ENCODE measurements at regions not wholly inside any gene's neighbourhood (a gene's known extent, or its start where the extent isn't known, plus 50 kb on each side); places are given as distances from the start of the nearest gene placed in this dataset.

DNA sequence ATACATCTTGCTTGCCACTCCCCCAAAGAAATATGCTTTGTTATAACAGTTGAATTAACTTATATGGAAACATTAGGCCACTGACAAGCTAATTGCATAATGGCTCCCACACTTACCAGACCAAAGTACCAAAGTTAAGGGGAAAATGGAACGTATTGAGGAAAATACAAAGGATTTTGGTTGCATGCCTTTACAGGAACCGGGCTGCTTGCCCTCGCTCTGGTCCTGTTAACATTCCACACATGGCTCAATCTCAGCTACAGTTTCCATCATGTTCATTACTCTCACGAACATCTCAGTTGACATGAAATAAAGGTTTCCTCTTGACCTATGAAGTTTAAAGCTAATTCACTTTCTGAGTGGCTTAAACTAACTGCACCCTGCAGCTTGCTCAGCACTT, 220.7 kb upstream of the RXFP2 start:
- H3K27me3 ChIP-seq (ENCODE audit: control insufficient read depth, low read length), result peaks cover 12% of the 10 kb centered on the region
- H4K20me1 ChIP-seq (ENCODE audit: control insufficient read depth, insufficient read depth, low read depth, low read length), result no peaks in the 10 kb centered on the region
- no peaks in the 10 kb centered on the region for H3F3A ChIP-seq (ENCODE audit: control insufficient read depth, insufficient read depth)
- H3K4me3 ChIP-seq (ENCODE audit: low read length), result no peak overlapping the region
- H3K79me2 ChIP-seq (ENCODE audit: control insufficient read depth, low read length), result no peaks in the 10 kb centered on the region
- H3K27ac ChIP-seq (ENCODE audit: low read depth, low read length), result no peak overlapping the region
- H3K9me2 ChIP-seq (replicated peaks; ENCODE audit: control insufficient read depth, low read length), result no peaks in the 10 kb centered on the region
- no peak overlapping the region for H3K4me2 ChIP-seq (ENCODE audit: low read length)
- no peaks in the 10 kb centered on the region for H3K4me1 ChIP-seq (ENCODE audit: control insufficient read depth, low read length)
- no peaks in the 10 kb centered on the region for H3K36me3 ChIP-seq (ENCODE audit: control insufficient read depth, low read length)
- H3K9me3 ChIP-seq (ENCODE audit: control insufficient read depth, insufficient read depth, low read length), result no peaks in the 10 kb centered on the region
- TF ChIP-seq, protein P1, sequence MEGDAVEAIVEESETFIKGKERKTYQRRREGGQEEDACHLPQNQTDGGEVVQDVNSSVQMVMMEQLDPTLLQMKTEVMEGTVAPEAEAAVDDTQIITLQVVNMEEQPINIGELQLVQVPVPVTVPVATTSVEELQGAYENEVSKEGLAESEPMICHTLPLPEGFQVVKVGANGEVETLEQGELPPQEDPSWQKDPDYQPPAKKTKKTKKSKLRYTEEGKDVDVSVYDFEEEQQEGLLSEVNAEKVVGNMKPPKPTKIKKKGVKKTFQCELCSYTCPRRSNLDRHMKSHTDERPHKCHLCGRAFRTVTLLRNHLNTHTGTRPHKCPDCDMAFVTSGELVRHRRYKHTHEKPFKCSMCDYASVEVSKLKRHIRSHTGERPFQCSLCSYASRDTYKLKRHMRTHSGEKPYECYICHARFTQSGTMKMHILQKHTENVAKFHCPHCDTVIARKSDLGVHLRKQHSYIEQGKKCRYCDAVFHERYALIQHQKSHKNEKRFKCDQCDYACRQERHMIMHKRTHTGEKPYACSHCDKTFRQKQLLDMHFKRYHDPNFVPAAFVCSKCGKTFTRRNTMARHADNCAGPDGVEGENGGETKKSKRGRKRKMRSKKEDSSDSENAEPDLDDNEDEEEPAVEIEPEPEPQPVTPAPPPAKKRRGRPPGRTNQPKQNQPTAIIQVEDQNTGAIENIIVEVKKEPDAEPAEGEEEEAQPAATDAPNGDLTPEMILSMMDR (IDR thresholded peaks at IDR 0.05; ENCODE audit: low read depth, low read length, poor library complexity, severe bottlenecking), result no peak
- no peak for TF ChIP-seq EZH2phosphoT487 (IDR thresholded peaks at IDR 0.05; ENCODE audit: borderline replicate concordance, low read length)

DNA sequence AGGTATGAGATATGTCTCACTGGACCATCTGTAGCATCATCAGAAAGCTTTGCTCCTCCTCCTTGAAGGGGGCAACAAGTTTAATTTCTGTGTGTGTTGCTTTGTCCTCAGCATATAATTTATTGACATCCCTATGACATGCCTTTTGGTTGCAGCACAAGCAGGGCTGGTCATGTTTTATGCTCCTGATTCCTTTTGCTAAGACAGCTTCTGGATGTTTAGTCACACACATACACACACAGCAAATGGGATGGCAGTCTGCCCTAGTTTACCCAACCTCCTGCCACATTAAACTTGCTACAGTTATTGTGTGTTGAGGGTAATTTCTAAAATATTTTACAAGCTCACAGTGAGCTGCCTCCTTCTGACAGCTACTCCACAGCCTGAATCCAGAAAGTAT, 217.9 kb upstream of the RXFP2 start:
- no peak overlapping the region for H3K4me3 ChIP-seq (ENCODE audit: low read length)
- H3K4me2 ChIP-seq (ENCODE audit: low read length), result no peak overlapping the region
- H3K4me1 ChIP-seq (ENCODE audit: control insufficient read depth, low read length), result no peaks in the 10 kb centered on the region
- no peak overlapping the region for H3K27ac ChIP-seq (ENCODE audit: low read depth, low read length)
- no peaks in the 10 kb centered on the region for H3K9me2 ChIP-seq (replicated peaks; ENCODE audit: control insufficient read depth, low read length)
- H4K20me1 ChIP-seq (ENCODE audit: control insufficient read depth, insufficient read depth, low read depth, low read length), result no peaks in the 10 kb centered on the region
- H3F3A ChIP-seq (ENCODE audit: control insufficient read depth, insufficient read depth), result no peaks in the 10 kb centered on the region
- no peaks in the 10 kb centered on the region for H3K79me2 ChIP-seq (ENCODE audit: control insufficient read depth, low read length)
- H3K36me3 ChIP-seq (ENCODE audit: control insufficient read depth, low read length), result no peaks in the 10 kb centered on the region
- peaks cover 12% of the 10 kb centered on the region for H3K27me3 ChIP-seq (ENCODE audit: control insufficient read depth, low read length)
- TF ChIP-seq, protein P1 (IDR thresholded peaks at IDR 0.05; ENCODE audit: low read depth, low read length, poor library complexity, severe bottlenecking), result no peak
- TF ChIP-seq EZH2phosphoT487 (IDR thresholded peaks at IDR 0.05; ENCODE audit: borderline replicate concordance, low read length), result no peak
- no peaks in the 10 kb centered on the region for H3K9me3 ChIP-seq (ENCODE audit: control insufficient read depth, insufficient read depth, low read length)

DNA sequence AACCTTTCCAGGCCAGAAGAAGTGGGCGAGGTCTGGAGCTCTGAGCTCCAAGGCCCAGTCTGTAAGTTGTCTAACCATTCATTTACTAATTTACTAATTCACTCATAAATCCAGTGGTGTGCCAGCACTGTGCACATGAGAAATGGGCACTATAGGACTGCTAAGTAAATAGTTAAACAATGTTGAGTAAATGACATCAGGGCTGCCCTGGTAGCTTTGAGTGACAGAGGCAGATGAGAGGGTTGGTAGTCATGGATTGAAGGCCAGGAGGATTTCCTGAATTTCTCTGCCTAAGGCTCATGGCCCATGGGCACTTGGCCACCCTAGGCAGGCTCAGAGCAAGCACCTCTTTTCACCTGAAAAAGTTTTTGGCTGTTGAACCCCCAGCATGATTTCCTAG, 216.9 kb upstream of the RXFP2 start:
- no peaks in the 10 kb centered on the region for H3K9me3 ChIP-seq (ENCODE audit: control insufficient read depth, insufficient read depth, low read length)
- TF ChIP-seq, protein P1 (IDR thresholded peaks at IDR 0.05; ENCODE audit: low read depth, low read length, poor library complexity, severe bottlenecking), result no peak
- no peak for TF ChIP-seq EZH2phosphoT487 (IDR thresholded peaks at IDR 0.05; ENCODE audit: borderline replicate concordance, low read length)
- H3K36me3 ChIP-seq (ENCODE audit: control insufficient read depth, low read length), result no peaks in the 10 kb centered on the region

DNA sequence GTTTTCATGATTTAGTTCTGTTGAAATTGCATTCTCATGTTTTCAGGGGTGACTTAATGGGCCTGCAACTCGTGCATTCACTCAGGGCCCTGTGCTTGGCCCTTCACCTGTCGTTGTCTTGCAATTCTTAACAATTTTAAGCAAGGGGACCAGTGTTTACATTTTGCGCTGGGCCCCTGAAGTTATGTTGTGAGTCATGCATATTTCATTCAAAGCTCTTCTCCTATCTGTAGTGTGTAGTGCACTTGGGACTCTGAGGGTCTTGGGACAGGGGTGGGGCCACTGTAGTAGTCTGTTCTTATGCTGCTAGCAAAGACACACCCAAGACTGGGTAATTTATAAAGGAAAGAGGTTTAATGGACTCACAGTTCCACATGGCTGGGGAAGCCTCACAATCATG, 211.2 kb upstream of the RXFP2 start:
- no peaks in the 10 kb centered on the region for H3K9me2 ChIP-seq (replicated peaks; ENCODE audit: control insufficient read depth, low read length)
- H3K79me2 ChIP-seq (ENCODE audit: control insufficient read depth, low read length), result no peaks in the 10 kb centered on the region
- H3K4me2 ChIP-seq (ENCODE audit: low read length), result no peak overlapping the region
- H3K27ac ChIP-seq (ENCODE audit: low read depth, low read length), result no peak overlapping the region
- no peaks in the 10 kb centered on the region for H3K4me1 ChIP-seq (ENCODE audit: control insufficient read depth, low read length)
- H3F3A ChIP-seq (ENCODE audit: control insufficient read depth, insufficient read depth), result no peaks in the 10 kb centered on the region
- no peak overlapping the region for H3K4me3 ChIP-seq (ENCODE audit: low read length)
- no peaks in the 10 kb centered on the region for H4K20me1 ChIP-seq (ENCODE audit: control insufficient read depth, insufficient read depth, low read depth, low read length)
- H3K9me3 ChIP-seq (ENCODE audit: control insufficient read depth, insufficient read depth, low read length), result no peaks in the 10 kb centered on the region
- TF ChIP-seq, protein P1 (IDR thresholded peaks at IDR 0.05; ENCODE audit: low read depth, low read length, poor library complexity, severe bottlenecking), result no peak
- no peak for TF ChIP-seq EZH2phosphoT487 (IDR thresholded peaks at IDR 0.05; ENCODE audit: borderline replicate concordance, low read length)
- peaks cover 5% of the 10 kb centered on the region; the same call in 1 of the 2 replicates for H3K27me3 ChIP-seq (ENCODE audit: control insufficient read depth, low read length)
- no peaks in the 10 kb centered on the region for H3K36me3 ChIP-seq (ENCODE audit: control insufficient read depth, low read length)

More for the DNA sequence above, 216.9 kb upstream of the RXFP2 start:
- H3K27me3 ChIP-seq (ENCODE audit: control insufficient read depth, low read length), result peaks cover 12% of the 10 kb centered on the region
- H3K9me2 ChIP-seq (replicated peaks; ENCODE audit: control insufficient read depth, low read length), result no peaks in the 10 kb centered on the region
- no peak overlapping the region for H3K27ac ChIP-seq (ENCODE audit: low read depth, low read length)
- no peaks in the 10 kb centered on the region for H4K20me1 ChIP-seq (ENCODE audit: control insufficient read depth, insufficient read depth, low read depth, low read length)
- no peaks in the 10 kb centered on the region for H3F3A ChIP-seq (ENCODE audit: control insufficient read depth, insufficient read depth)
- H3K4me3 ChIP-seq (ENCODE audit: low read length), result no peak overlapping the region
- H3K4me2 ChIP-seq (ENCODE audit: low read length), result no peak overlapping the region
- no peaks in the 10 kb centered on the region for H3K4me1 ChIP-seq (ENCODE audit: control insufficient read depth, low read length)
- H3K79me2 ChIP-seq (ENCODE audit: control insufficient read depth, low read length), result no peaks in the 10 kb centered on the region
